Activated CD8-positive, alpha-beta memory T cell treated with anti-CD3 and anti-CD28 coated beads for 36 hours (primary cell): ENCODE measurements at regions not wholly inside any gene's neighbourhood (a gene's known extent, or its start where the extent isn't known, plus 50 kb on each side); places are given as distances from the start of the nearest gene placed in this dataset.

Source experiments
- CTCF ChIA-PET: fragments of 350-600 bp; sonication (Branson Sonifier 250); formaldehyde crosslinking; loops from one replicate; lab custom pipeline; 2021; ENCODE audit warnings: antibody characterized with exemption; lab: Charles Lee
- POLR2A ChIA-PET: fragments of 350-600 bp; sonication (Branson Sonifier 250); formaldehyde crosslinking; loops from one replicate; lab custom pipeline; 2021; ENCODE audit warnings: antibody characterized with exemption; lab: Charles Lee

DNA sequence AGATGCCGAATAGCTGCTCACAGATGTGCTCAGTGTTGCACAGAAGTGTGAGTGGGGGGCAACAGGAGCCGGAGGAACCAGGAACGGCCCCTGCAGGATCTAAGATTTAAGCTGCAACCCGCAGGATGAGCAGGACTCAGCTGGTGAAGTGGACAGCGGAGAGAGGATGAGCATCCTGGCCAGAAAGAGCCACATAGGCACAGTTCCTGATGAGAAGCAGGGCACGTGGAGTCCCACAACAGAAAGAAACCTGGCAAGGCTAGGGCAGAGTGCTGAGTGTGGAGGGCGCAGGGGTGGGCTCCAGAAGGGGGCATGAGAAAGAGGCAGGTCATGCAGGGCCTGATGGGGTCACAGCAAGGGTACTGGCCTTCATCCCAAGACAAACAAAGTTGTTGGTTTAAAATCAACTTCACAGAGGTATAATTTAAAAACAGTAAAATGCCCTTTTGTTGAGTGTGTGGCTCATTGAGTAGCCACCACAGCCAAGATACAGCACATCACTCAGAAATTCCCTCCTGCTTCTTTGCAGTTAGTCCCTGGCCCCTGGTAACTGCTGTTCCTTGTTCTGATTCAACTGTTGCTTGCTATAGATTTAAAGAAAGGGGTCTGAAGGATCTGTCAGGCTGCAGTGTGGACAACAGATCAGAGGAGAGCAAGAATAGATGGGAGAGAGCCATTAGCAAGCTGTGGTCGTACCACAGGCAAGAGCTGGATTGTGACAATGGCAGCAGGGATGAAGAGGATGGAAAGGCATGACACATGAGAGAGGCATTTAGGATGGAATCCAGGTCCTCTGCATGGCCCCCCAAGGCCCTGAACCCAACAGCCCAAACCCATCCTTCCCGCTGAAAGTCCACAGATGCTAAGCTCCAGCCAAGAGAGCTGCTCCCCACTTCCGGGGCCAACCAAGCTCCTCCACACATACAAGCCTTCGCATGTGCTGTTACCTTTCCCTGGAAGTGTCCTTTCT is 53.1 kb upstream of the OSBPL3 start:
- ChIA-PET POLR2A (no interaction called here), CTCF (no interaction called here)

DNA sequence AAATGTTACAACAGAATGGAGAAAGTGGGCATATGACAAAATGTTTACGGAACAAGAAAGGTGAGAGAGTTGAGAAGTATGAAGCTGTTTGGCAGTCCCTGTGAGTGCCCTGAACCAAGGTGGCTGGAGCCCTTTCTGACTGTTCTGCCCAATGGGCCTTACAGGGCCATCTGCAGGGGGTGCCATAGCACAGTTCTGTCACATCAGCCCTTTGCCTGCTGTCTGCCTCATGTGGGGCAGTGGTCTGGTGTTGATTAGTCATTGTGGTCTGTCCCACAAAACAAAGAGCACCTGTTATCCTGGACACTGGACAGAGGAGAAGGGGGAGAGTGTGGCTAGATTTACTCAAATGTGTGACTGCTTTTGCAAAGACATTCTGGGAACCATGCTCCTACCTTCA is 51.5 kb upstream of the OSBPL3 start:
- ChIA-PET POLR2A (no interaction called here), CTCF (interaction anchor here (1.3 kb wide), 1 partner anchor 41 kb away, joined by 3 read pairs; no protein-coding TSS in a partner anchor)

GRCh38 chr7:25031007-25031406 is 51.0 kb upstream of the OSBPL3 start:
- CTCF ChIA-PET, result interaction anchor here (0.5 to 1.7 kb wide), 4 partner anchors 39 to 218 kb away, joined by 3 to 5 read pairs (median 4); no protein-coding TSS in a partner anchor
- POLR2A ChIA-PET, result no interaction called here
